SK-N-SH (cell line): ENCODE measurements at regions not wholly inside any gene's neighbourhood (a gene's known extent, or its start where the extent isn't known, plus 50 kb on each side); places are given as distances from the start of the nearest gene placed in this dataset.

Experiments
- CTCF ChIA-PET: fragments of 300-600, 350-600 bp; formaldehyde crosslinking; extraction: SDS; loops from one replicate; lab custom pipeline; 2021; lab: Yijun Ruan, JAX
- POLR2A ChIA-PET: fragments of 350-600 bp; sonication (Branson Sonifier 250); formaldehyde crosslinking; extraction: SDS; loops from one replicate; lab custom pipeline; 2020; ENCODE audit warnings: antibody characterized with exemption, inconsistent platforms; lab: Yijun Ruan, JAX
- DNase-seq: peaks from one replicate; pipeline ENCODE4 v3.0.0; 2012
- H2AFZ ChIP-seq: fragments of 200-600 bp; sonication (generic); 2 replicates; pipeline ENCODE4 v1.8.1; 2016; ENCODE audit warnings: antibody characterized with exemption, mild to moderate bottlenecking, low read depth
- H3F3A ChIP-seq: fragments of 200-600 bp; sonication (generic); replicated peaks from 2 replicates; pipeline ENCODE3; 2016; ENCODE audit warnings: antibody characterized with exemption, mild to moderate bottlenecking; ENCODE audit not compliant: insufficient read depth
- H3K27ac ChIP-seq, 2 experiments: fragments of 200-500 bp in 1 of 2; fragments of 200-600 bp in 1 of 2; sonication (Bioruptor generic) in 1 of 2; sonication (generic), shearing (Covaris generic) in 1 of 2; 2 replicates each; pipeline versions ENCODE4 v1.5.1 to v1.6.1; 2014 to 2016; ENCODE audit warnings: low read depth in 2 of 2, inconsistent platforms in 1 of 2, low read length in 1 of 2, mild to moderate bottlenecking in 1 of 2, mixed read lengths in 1 of 2
- H3K27me3 ChIP-seq: fragments of 200-600 bp; sonication (generic), shearing (Covaris generic); 2 replicates; pipeline ENCODE4 v1.6.1; 2016; ENCODE audit warnings: mixed run types; ENCODE audit not compliant: insufficient read depth
- H3K36me3 ChIP-seq, 2 experiments: fragments of 200-500 bp in 1 of 2; fragments of 200-600 bp in 1 of 2; sonication (Bioruptor generic) in 1 of 2; sonication (generic) in 1 of 2; replicated peaks in 1 of 2; 2 replicates each; pipeline versions ENCODE3 to v1.5.1; 2014 to 2016; ENCODE audit warnings: low read length in 1 of 2, mild to moderate bottlenecking in 1 of 2; ENCODE audit not compliant: insufficient read depth in 2 of 2, control insufficient read depth in 1 of 2
- H3K4me1 ChIP-seq, 2 experiments: fragments of 200-500 bp in 1 of 2; fragments of 200-600 bp in 1 of 2; sonication (Bioruptor generic) in 1 of 2; sonication (generic), shearing (Covaris generic) in 1 of 2; 2 replicates each; pipeline versions ENCODE4 v1.5.1 to v1.6.1; 2014 to 2016; ENCODE audit warnings: low read depth in 1 of 2, low read length in 1 of 2, mixed run types in 1 of 2; ENCODE audit not compliant: insufficient read depth in 2 of 2, control insufficient read depth in 1 of 2
- H3K4me2 ChIP-seq: fragments of 200-600 bp; sonication (generic), shearing (Covaris generic); 2 replicates; pipeline ENCODE4 v1.6.1; 2017; ENCODE audit warnings: mixed run types
- H3K4me3 ChIP-seq, 2 experiments: fragments of 200-500 bp in 1 of 2; fragments of 200-600 bp in 1 of 2; sonication (Bioruptor generic) in 1 of 2; sonication (generic), shearing (Covaris generic) in 1 of 2; 2 replicates each; pipeline versions ENCODE4 v1.5.1 to v1.8.1; 2014 to 2016; ENCODE audit warnings: low read depth in 2 of 2, inconsistent platforms in 1 of 2, low read length in 1 of 2, mild to moderate bottlenecking in 1 of 2, mixed read lengths in 1 of 2, moderate library complexity in 1 of 2
- H3K79me2 ChIP-seq: fragments of 200-600 bp; sonication (generic); 2 replicates; pipeline ENCODE4 v1.8.1; 2017; ENCODE audit warnings: mild to moderate bottlenecking; ENCODE audit not compliant: insufficient read depth
- H3K9ac ChIP-seq: fragments of 200-600 bp; sonication (generic); 2 replicates; pipeline ENCODE4 v1.6.1; 2017; ENCODE audit warnings: mixed run types
- H3K9me2 ChIP-seq: fragments of 200-600 bp; sonication (generic); 2 replicates; pipeline ENCODE4 v1.6.1; 2017; ENCODE audit warnings: mixed run types
- H3K9me3 ChIP-seq: fragments of 200-600 bp; sonication (generic); 2 replicates; pipeline ENCODE4 v1.6.1; 2017; ENCODE audit warnings: mixed run types, mild to moderate bottlenecking, moderate library complexity
- H4K20me1 ChIP-seq: fragments of 200-600 bp; sonication (generic); 2 replicates; pipeline ENCODE4 v1.6.1; 2017; ENCODE audit warnings: mild to moderate bottlenecking, mixed run types; ENCODE audit not compliant: insufficient read depth
- CHD2 ChIP-seq: fragments of 150-350 bp; IDR thresholded peaks from 2 replicates; pipeline ENCODE4 v1.6.1; 2018; ENCODE audit warnings: low read length; ENCODE audit not compliant: partially characterized antibody
- ELF1 ChIP-seq: IDR thresholded peaks from 2 replicates; pipeline ENCODE4 v1.4.0; 2012
- EP300 ChIP-seq, 2 experiments: IDR thresholded peaks; 2 replicates each; pipeline versions ENCODE4 v1.4.0 to v1.6.1; 2012; ENCODE audit warnings: borderline replicate concordance in 1 of 2, low read depth in 1 of 2, low read length in 1 of 2
- FOSL2 ChIP-seq: IDR thresholded peaks from 2 replicates; pipeline ENCODE4 v1.4.0; 2012; ENCODE audit warnings: low read depth, mild to moderate bottlenecking, moderate library complexity, borderline replicate concordance
- FOXM1 ChIP-seq: IDR thresholded peaks from 2 replicates; pipeline ENCODE4 v1.4.0; 2012; ENCODE audit warnings: low read depth, mild to moderate bottlenecking
- GABPA ChIP-seq: IDR thresholded peaks from 2 replicates; pipeline ENCODE4 v1.4.0; 2012; ENCODE audit warnings: low read depth, mild to moderate bottlenecking
- GATA2 ChIP-seq: sonication (generic); formaldehyde crosslinking; IDR thresholded peaks from 2 replicates; pipeline ENCODE4 v1.5.0; 2020; ENCODE audit warnings: mild to moderate bottlenecking, missing genetic modification reagents
- MEF2A ChIP-seq: IDR thresholded peaks from 2 replicates; pipeline ENCODE4 v1.4.0; 2012; ENCODE audit warnings: low read depth, borderline replicate concordance
- MXI1 ChIP-seq: IDR thresholded peaks from 2 replicates; pipeline ENCODE4 v1.6.1; 2012; ENCODE audit warnings: mild to moderate bottlenecking, low read depth, low read length, improper control_type of control experiment
- NFIC ChIP-seq: IDR thresholded peaks from 2 replicates; pipeline ENCODE4 v1.4.0; 2012; ENCODE audit warnings: borderline replicate concordance
- POLR2AphosphoS5 ChIP-seq: IDR thresholded peaks from 2 replicates; pipeline ENCODE4 v1.6.1; 2012; ENCODE audit warnings: low read depth, low read length
- RCOR1 ChIP-seq: fragments of 150-350 bp; IDR thresholded peaks from 2 replicates; pipeline ENCODE4 v1.6.1; 2017; ENCODE audit warnings: antibody characterized with exemption, low read length
- RFX5 ChIP-seq: IDR thresholded peaks from 2 replicates; pipeline ENCODE4 v1.6.1; 2012; ENCODE audit warnings: mild to moderate bottlenecking, improper control_type of control experiment, low read length
- SMC3 ChIP-seq: IDR thresholded peaks from 2 replicates; pipeline ENCODE4 v1.6.1; 2012; ENCODE audit warnings: low read depth, low read length, improper control_type of control experiment
- TAF1 ChIP-seq: IDR thresholded peaks from 2 replicates; pipeline ENCODE4 v1.6.1; 2012; ENCODE audit warnings: low read depth, mild to moderate bottlenecking, low read length, moderate library complexity, borderline replicate concordance
- TCF12 ChIP-seq: IDR thresholded peaks from 2 replicates; pipeline ENCODE4 v1.4.0; 2012
- TEAD4 ChIP-seq: IDR thresholded peaks from 2 replicates; pipeline ENCODE4 v1.4.0; 2012; ENCODE audit warnings: mild to moderate bottlenecking, borderline replicate concordance; ENCODE audit not compliant: insufficient read depth
- YY1 ChIP-seq: IDR thresholded peaks from 2 replicates; pipeline ENCODE4 v1.4.0; 2012; ENCODE audit warnings: low read depth, mild to moderate bottlenecking
- WGBS: methylation state at CpG from one replicate; pipeline ENCODE4 v1.1.6; 2017; ENCODE audit warnings: low lambda C conversion rate; 5-methylcytosine and 5-hydroxymethylcytosine counted together
- TF ChIP-seq, protein P1 (sequence below): IDR thresholded peaks from 2 replicates; pipeline ENCODE4 v1.4.0; 2012; ENCODE audit warnings: low read depth
- TF ChIP-seq, protein P2 (sequence below): IDR thresholded peaks from 2 replicates; pipeline ENCODE4; 2012
- TF ChIP-seq, protein P3 (sequence below): IDR thresholded peaks from 2 replicates; pipeline ENCODE4 v1.6.1; 2012; ENCODE audit warnings: mild to moderate bottlenecking, low read depth, low read length, moderate library complexity
- TF ChIP-seq, protein P4 (sequence below): fragments of 200-600 bp; sonication (generic); IDR thresholded peaks from 2 replicates; pipeline ENCODE4 v1.6.1; 2017; ENCODE audit warnings: antibody characterized with exemption, mild to moderate bottlenecking, moderate library complexity
- TF ChIP-seq, protein P5 (sequence below): IDR thresholded peaks from 2 replicates; pipeline ENCODE4 v1.4.0; 2012; ENCODE audit warnings: low read depth, borderline replicate concordance

DNA sequence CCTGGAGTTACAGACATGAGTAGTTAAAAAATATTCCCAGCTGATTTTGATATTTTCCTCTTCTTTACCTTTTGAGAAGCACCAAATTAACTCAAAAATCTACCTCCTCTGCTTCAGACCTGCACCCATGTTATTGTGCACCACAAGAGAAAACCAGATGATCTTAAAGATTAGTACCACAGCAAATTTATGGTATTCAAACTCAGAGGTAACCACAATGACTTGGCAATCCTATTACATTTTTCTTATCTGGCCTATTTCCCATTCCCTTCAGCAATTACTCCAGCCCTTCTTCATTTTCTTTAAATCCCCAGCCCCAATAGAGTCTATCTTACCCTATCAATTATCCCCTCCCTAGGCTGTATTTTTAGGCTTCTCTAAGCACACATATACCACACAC, 535.1 kb downstream of the FAT4 start (continued):
- TF ChIP-seq EP300 (IDR thresholded peaks at IDR 0.05; ENCODE audit: borderline replicate concordance in 1 of 2, low read depth in 1 of 2, low read length in 1 of 2) (peak in 1 of 2 experiments; percentile 86; a peak in 2 of 4 replicates), FOSL2 (peak; percentile 43; the same call in 1 of the 2 replicates), SMC3 (no peak), POLR2AphosphoS5 (peak; percentile 62; the same call in 1 of the 2 replicates), MEF2A (0 out of 2 replicates have a peak, but pooled peaks have one; percentile 36), FOXM1 (no peak), GABPA (no peak), ELF1 (no peak), YY1 (no peak), MXI1 (no peak), TAF1 (no peak)

DNA sequence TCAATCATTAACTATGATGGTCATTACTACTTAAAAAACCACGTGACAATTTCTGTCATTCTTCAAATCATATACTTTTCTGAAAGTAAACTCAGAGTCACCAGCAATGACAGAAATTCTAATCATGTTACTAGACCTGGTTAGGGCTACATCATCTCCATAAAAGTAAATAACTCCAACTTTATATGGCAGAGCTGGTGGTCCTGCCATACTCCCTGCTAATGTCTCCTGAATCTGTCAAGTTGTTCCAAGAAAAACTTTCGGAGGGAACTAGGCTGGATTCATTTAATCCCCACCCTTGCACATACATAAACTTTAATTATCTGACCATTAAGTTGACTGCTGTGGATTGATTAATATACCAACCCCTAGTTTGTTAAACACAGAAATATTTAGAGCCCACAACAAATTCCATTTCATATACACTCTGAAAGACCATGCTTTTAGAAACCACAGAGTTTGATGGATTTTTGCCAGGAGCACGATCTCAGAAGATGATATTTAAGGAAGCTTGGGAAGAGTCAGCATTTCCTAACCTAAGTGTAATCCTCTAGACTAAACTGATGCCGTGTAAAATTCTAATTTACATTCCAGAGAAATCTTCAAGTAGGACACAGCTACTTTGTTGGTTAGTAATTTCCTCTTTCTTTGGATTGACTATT, 577.0 kb downstream of the FAT4 start:
- peak overlapping the region; percentile 15; the same call in 1 of the 2 replicates for H2AFZ ChIP-seq
- DNase-seq = no peak
- ChIA-PET CTCF (no interaction called here), POLR2A (no interaction called here)
- H3K4me1 ChIP-seq = peaks cover 0 to 4% of the 10 kb centered on the region in 2 experiments; a peak in 1 of 4 replicates
- WGBS = 30% methylated on average over 4 of the region's 4 CpGs
- H3K9me3 ChIP-seq = no peaks in the 10 kb centered on the region
- no peaks in the 10 kb centered on the region for H3K27me3 ChIP-seq
- no peak overlapping the region for H3K9ac ChIP-seq
- H3K4me2 ChIP-seq = no peak overlapping the region
- no peak overlapping the region for H3K4me3 ChIP-seq
- H3K27ac ChIP-seq = peak overlapping the region; percentile 39 to 67; a peak in 3 of 4 replicates
- H3F3A ChIP-seq = no peaks in the 10 kb centered on the region
- no peaks in the 10 kb centered on the region for H4K20me1 ChIP-seq
- H3K36me3 ChIP-seq = no peaks in the 10 kb centered on the region
- no peaks in the 10 kb centered on the region for H3K79me2 ChIP-seq
- no peaks in the 10 kb centered on the region for H3K9me2 ChIP-seq
- peak; percentile 75; the same call in 1 of the 2 replicates for TF ChIP-seq FOXM1
- TF ChIP-seq GATA2 (CRISPR knock-in tag) = no peak
- peak; percentile 20; the same call in 1 of the 2 replicates for TF ChIP-seq FOSL2
- no peak for TF ChIP-seq MXI1
- no peak for TF ChIP-seq GABPA
- TF ChIP-seq, protein P1, sequence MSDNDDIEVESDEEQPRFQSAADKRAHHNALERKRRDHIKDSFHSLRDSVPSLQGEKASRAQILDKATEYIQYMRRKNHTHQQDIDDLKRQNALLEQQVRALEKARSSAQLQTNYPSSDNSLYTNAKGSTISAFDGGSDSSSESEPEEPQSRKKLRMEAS = no peak
- TF ChIP-seq MEF2A = peak; percentile 57; the same call in 1 of the 2 replicates
- TF ChIP-seq, protein P2, sequence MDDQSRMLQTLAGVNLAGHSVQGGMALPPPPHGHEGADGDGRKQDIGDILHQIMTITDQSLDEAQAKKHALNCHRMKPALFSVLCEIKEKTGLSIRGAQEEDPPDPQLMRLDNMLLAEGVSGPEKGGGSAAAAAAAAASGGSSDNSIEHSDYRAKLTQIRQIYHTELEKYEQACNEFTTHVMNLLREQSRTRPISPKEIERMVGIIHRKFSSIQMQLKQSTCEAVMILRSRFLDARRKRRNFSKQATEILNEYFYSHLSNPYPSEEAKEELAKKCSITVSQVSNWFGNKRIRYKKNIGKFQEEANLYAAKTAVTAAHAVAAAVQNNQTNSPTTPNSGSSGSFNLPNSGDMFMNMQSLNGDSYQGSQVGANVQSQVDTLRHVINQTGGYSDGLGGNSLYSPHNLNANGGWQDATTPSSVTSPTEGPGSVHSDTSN = peak; percentile 81
- no peak for TF ChIP-seq RFX5
- no peak for TF ChIP-seq RCOR1
- TF ChIP-seq, protein P3, sequence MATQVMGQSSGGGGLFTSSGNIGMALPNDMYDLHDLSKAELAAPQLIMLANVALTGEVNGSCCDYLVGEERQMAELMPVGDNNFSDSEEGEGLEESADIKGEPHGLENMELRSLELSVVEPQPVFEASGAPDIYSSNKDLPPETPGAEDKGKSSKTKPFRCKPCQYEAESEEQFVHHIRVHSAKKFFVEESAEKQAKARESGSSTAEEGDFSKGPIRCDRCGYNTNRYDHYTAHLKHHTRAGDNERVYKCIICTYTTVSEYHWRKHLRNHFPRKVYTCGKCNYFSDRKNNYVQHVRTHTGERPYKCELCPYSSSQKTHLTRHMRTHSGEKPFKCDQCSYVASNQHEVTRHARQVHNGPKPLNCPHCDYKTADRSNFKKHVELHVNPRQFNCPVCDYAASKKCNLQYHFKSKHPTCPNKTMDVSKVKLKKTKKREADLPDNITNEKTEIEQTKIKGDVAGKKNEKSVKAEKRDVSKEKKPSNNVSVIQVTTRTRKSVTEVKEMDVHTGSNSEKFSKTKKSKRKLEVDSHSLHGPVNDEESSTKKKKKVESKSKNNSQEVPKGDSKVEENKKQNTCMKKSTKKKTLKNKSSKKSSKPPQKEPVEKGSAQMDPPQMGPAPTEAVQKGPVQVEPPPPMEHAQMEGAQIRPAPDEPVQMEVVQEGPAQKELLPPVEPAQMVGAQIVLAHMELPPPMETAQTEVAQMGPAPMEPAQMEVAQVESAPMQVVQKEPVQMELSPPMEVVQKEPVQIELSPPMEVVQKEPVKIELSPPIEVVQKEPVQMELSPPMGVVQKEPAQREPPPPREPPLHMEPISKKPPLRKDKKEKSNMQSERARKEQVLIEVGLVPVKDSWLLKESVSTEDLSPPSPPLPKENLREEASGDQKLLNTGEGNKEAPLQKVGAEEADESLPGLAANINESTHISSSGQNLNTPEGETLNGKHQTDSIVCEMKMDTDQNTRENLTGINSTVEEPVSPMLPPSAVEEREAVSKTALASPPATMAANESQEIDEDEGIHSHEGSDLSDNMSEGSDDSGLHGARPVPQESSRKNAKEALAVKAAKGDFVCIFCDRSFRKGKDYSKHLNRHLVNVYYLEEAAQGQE = no peak
- TF ChIP-seq, protein P4, sequence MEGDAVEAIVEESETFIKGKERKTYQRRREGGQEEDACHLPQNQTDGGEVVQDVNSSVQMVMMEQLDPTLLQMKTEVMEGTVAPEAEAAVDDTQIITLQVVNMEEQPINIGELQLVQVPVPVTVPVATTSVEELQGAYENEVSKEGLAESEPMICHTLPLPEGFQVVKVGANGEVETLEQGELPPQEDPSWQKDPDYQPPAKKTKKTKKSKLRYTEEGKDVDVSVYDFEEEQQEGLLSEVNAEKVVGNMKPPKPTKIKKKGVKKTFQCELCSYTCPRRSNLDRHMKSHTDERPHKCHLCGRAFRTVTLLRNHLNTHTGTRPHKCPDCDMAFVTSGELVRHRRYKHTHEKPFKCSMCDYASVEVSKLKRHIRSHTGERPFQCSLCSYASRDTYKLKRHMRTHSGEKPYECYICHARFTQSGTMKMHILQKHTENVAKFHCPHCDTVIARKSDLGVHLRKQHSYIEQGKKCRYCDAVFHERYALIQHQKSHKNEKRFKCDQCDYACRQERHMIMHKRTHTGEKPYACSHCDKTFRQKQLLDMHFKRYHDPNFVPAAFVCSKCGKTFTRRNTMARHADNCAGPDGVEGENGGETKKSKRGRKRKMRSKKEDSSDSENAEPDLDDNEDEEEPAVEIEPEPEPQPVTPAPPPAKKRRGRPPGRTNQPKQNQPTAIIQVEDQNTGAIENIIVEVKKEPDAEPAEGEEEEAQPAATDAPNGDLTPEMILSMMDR = no peak
- TF ChIP-seq TCF12 = peak; percentile 79
- TF ChIP-seq, protein P5, sequence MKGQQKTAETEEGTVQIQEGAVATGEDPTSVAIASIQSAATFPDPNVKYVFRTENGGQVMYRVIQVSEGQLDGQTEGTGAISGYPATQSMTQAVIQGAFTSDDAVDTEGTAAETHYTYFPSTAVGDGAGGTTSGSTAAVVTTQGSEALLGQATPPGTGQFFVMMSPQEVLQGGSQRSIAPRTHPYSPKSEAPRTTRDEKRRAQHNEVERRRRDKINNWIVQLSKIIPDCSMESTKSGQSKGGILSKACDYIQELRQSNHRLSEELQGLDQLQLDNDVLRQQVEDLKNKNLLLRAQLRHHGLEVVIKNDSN = no peak
- no peak for TF ChIP-seq TAF1
- peak; percentile 14 to 86; a peak in 3 of 4 replicates for TF ChIP-seq EP300 (IDR thresholded peaks at IDR 0.05; ENCODE audit: borderline replicate concordance in 1 of 2, low read depth in 1 of 2, low read length in 1 of 2)
- TF ChIP-seq CHD2 = no peak
- no peak for TF ChIP-seq POLR2AphosphoS5
- peak; percentile 79; the same call in 1 of the 2 replicates for TF ChIP-seq NFIC
- peak; percentile 83 for TF ChIP-seq TEAD4
